IPS DF 19.7 (cell line): ENCODE measurements at regions not wholly inside any gene's neighbourhood (a gene's known extent, or its start where the extent isn't known, plus 50 kb on each side); places are given as distances from the start of the nearest gene placed in this dataset.
"Not testable (repeated sequence)": the region's sequence is repeated elsewhere in the genome, so short reads cannot be mapped to it uniquely, and the experiment has no call there.

ENCODE experiments used
- DNase-seq: peaks from one replicate; pipeline ENCODE4 v3.0.0-alpha.2; 2013; ENCODE audit warnings: low read depth, low spot score

DNA sequence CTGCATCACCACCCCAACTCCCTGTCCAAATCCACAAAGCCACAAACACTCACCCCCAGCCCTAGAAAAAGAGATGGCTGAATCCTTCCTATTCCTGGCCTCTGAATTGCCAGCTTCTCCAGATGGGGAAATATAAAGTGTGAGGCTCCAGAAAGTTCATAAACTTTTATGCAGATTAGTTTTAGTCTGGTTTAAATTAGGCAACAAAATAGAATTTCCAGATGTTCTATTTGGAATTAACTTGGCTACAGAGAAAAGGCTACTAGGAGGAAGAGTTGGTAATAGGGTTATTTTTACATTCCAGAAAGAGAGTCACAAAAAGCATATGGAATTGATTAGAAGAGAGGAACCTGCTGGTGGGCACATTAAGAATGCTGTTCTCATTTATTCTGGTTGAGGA, 56.0 kb downstream of the EN1 start:
- no peak for DNase-seq

DNA sequence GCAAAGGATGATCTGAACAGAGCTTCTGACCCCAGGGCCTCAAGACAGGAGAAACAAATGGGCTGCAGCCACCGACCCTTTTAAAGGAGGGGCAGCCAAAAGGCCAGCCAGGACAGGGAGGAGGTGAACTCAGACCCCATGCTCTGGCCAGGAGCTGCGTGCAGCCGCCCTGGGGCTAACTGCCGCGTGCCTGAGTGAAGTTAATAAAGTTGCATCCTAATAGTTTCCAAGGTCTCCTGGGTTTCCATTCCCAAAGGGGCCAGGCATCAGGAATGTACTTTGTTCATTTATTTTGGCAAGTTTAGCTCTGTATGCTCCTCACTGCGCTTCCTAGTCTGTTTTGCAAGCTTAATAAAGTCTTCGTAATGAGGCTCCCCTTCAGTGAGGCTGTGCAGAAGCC, 60.7 kb downstream of the EN1 start:
- DNase-seq: no peak

GRCh38 chr2:118784860-118785259, 62.6 kb downstream of the EN1 start:
- DNase-seq: no peak

DNA sequence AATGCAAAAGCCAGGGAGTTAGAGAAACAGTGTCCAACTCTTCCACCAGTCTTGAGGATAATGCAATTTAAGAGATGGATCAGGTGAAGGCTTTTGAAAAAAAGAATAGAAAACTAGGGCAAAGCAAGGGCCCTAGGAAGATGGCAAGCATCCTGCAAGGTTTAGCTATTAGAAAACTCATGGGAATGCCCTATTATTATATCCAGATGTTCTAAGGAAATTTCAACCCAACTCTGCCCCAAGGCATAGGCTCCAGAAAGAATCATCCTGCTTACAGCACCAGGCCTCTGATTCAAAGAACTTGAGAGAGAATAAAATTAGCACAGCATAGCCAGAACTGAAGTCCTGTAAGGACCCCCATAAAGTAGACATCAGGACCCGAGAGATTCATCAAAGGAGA, 68.1 kb downstream of the EN1 start:
- no peak for DNase-seq

- peak; percentile 15 for DNase-seq
Observed at GRCh38 chr2:118774458-118775133, 72.9 kb downstream of the EN1 start.

DNA sequence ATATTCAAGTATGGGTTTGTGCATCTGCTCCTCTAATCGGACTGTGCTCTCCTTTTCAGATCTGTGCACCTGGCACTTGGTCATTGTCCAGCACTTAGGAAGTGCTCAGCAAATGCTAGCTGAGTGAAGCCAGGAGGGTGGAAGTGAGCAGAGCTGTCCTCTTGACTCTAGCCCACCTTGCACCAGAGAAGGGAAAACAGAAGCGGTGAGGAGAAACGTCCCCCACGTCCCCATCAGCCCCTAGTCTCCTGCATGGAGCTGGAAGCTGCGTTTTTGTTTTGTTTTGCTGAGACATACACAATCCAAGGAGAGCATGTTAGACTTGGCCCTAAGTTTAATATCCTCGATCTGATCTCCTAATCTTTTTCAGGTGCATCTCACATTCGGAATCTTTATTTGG, 73.6 kb downstream of the EN1 start:
- no peak for DNase-seq

- no peak for DNase-seq
Observed at GRCh38 chr2:118772487-118773200, 74.8 kb downstream of the EN1 start.

DNA sequence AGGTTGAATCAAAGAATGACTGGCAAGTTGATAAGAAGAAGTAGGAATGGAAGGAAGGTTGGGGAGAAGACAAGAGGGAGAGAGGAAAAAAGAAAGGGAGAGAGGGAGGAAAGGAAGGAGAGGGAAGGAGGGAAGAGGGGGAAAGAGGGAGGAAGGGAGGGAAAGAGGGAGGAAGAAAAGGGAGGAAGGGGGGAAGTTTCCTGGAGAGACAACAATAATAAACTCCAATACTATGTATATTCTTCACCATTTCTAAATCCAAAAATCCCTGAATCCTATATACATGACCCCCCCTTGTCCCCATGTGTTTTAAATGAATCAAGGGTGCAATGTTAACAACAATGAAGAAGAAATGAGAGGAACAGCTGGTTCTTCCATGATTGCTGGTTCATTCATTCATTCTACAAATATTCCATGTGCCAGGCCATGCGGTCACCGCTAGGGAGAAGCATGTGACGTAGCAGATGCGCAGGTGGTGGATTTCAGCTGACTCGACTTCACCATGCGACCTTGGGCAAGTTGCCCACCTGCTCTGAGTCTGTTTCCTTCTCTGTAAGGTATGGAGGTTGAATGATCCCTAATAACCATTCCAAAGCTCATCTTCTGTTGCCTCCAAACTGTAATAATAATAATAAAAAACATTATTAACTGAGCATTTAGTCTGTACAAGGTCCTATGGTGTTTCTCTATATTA, 77.6 kb downstream of the EN1 start:
- no peak for DNase-seq

GRCh38 chr2:118766871-118767270, 80.6 kb downstream of the EN1 start:
- DNase-seq: no peak

- no peak for DNase-seq
Observed at GRCh38 chr2:118764855-118765254, 82.6 kb downstream of the EN1 start.

DNA sequence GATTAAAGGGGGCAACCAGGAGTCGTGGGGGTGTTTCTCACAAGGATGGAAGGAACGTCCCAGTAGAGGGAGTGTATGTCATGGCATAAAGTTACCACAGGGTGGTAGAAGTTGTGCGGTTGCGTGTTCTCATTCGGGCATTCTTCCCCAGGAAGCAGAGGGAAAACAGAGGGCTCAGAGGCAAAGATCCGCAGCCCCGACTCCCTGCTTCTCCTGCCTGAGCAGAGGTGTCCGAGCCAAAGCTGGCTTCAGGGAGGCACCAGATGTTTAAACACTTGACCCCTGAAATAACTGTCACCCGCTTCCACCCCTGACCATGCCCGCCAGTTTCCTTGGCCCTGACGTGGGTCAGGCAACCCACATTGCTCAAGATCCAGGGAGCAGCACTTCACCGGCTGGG, 83.7 kb downstream of the EN1 start:
- peak; percentile 28 for DNase-seq

- no peak for DNase-seq
Observed at GRCh38 chr2:118762290-118762689, 85.2 kb downstream of the EN1 start.

DNA sequence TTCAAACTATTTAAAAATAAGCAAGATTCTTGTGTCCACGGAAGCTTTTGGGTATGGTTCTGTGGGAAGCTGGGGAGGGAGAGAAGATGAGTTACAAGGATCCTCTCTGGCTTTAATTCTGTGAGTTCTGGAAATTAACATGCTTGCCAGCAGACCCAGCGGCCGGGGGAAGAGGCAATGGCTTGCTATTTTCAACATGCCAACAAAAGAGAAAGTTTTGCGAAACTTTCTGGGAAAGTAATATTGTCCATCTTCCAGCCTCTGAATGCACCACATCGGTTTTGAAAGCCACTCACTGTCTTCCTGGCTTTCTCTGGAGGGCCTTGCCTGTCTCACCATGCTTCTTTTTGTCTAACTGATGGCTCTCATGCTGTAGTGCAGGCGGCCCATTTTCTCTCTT, 85.7 kb downstream of the EN1 start:
- DNase-seq: no peak

DNA sequence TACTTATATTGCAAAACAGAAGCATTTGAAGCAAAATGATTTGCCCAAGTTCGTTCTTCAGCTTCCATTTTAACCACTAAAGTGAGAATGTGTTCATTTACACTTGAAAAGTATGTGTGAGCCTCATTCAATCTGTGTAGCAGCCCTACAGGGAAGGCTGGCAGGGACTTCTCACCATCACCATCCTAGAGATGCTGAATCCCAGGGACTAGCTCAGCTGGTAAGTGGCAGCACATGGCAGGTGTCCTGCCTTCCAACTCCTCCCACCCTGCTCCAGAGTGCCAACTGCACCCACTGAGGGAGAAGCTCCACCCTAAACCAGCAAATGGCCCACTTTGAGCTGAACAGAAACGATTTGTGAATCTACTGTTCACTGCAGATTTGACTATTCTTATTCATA, 91.5 kb downstream of the EN1 start:
- no peak for DNase-seq

DNA sequence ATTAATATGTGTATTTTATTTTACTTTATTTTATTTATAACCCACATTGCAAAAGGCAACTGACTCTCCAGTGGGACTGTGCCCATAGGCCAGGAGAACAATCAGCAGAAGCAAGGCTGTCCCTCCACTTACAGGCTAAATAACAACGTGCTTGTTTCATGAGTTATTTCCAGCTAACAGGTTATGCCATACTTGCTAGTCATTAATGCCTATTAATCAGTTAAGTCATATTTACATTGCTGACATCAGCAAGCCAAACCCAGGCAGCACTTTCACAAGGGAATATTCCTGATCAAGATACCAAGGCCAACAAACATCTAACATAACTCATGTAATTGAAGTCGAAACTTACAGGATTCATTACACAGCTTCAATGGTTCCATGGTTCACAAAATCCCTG, 92.1 kb downstream of the EN1 start:
- DNase-seq: no peak

DNA sequence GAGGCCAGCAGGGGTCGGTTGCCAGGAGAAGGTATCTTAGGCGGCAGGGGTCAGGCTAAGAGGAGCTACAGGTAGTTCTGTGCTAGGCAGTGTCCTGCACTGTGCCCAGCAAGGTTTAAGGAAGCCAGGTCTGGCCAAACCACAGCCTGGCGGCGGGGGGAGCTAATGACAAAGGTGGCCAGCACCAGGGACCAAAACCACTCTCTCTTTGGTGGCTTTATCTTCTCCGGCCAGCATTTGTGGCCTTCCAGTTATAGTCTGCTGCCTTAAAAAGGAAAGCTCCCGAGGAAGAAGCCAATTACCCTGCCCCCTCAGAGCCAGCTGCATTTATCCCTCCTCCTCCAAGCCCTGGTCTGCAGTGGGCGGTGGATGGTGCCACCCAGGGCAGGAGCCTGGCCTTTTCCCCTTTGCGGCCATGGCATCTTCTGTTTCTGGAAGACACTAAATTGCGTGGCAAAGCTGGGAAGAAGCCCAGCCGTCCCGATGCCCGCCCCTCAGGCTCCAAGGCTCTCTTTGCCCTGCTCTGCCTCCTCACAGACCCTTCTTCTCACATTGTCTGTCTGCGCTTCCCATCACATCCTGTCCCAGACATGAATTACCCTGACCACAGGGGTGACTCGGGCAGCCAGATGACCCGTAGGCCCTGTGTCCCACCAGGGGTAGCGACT, 94.6 kb downstream of the EN1 start:
- no peak for DNase-seq

- DNase-seq: no peak
Observed at GRCh38 chr2:118750959-118751565, 96.4 kb downstream of the EN1 start.

DNA sequence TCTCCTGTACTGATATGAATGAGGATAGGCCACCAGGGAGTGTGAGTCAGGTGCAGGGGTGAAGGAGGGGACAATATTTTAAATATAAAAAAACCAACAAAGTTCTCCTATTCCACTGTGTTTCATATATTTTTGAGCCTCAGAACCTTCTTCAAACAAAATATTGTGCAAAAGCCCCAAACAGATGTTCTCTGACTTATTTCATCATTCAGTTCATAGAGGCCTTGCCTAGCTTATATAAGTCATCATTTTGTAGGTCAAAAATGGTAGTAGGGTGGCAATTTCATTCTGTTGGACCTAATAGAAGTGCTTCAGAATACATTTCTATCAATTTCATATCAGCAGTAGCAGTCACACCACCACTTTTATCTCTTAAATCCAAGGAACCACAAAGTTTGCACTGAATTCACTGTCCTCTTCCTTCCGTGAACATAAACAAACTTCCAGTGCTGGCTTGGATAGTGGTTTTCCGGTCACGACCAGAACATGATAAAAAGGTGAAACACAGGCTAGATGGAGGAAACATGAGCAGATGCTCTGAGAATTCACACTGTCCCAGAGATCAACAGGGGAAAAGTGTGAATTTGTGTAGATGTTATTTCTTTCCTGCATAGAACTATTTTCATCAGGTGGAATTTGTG, 99.1 kb downstream of the EN1 start:
- DNase-seq: no peak

DNA sequence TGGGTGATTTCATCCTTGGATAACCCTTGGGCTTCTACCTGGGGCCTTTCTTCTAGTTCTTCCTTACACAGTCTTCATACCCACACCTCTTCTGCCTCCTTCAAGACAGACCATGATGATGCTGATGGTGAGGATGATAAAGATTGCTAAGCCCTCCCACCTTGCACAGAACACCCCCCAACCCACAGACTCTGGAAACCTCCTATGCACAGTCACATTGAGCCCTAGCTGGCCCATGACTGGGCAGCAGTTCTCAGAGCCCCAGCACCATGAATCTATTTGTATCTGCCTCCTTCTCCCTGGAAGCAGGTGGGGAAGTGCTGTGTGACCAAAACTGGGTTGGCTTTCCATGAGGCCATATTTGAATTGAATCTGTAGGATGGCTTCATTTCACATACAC, 99.8 kb downstream of the EN1 start:
- DNase-seq: no peak

DNA sequence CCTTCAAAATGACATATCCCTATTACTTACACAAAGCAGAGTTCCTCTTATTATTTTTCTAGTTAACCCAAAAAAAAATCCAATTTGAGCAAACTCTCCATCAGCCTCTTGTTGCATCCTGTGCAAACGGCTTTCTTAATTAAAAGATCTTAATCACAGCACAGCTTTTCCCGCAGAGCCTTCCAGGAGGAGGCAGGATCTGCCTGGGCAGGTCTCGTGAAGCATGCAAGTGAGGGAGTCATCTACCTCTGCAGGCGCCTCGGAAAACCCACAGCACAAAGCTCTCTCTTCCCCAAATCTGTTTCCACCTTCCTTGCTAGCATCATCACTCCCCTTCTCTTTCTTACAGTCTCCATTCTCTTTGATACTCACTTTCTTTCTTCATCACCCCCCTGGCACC, 100.4 kb downstream of the EN1 start:
- no peak for DNase-seq

- DNase-seq: not testable (repeated sequence)
Observed at GRCh38 chr2:118744682-118745181, 102.7 kb downstream of the EN1 start.
